H1 (cell line): ENCODE measurements at regions not wholly inside any gene's neighbourhood (a gene's known extent, or its start where the extent isn't known, plus 50 kb on each side); places are given as distances from the start of the nearest gene placed in this dataset.

Experiments
- CTCF ChIA-PET: fragments of 300-600 bp; sonication (Branson Sonifier 250); formaldehyde crosslinking; loops from one replicate; lab custom pipeline; 2021; ENCODE audit not compliant: partially characterized antibody; lab: Charles Lee
- POLR2A ChIA-PET: fragments of 300-600 bp; sonication (Branson Sonifier 250); formaldehyde crosslinking; loops from one replicate; lab custom pipeline; 2021; ENCODE audit warnings: inconsistent platforms; ENCODE audit not compliant: partially characterized antibody; lab: Charles Lee
- DNase-seq, 2 experiments: peaks; one replicate each; pipeline versions ENCODE4 v3.0.0 to v3.0.0-alpha.2; 2010 to 2022; ENCODE audit warnings: low spot score in 2 of 2, low read depth in 1 of 2, mixed read lengths in 1 of 2
- FAIRE-seq: peaks from 2 replicates; lab custom pipeline; 2011; peaks lifted over from hg19 to GRCh38; lab: Jason Lieb, UNC
- H2AFZ ChIP-seq: 2 replicates; pipeline ENCODE4 v1.8.1; 2012; ENCODE audit warnings: low read length, inconsistent platforms
- H2AK5ac ChIP-seq: 2 replicates; pipeline ENCODE4 v1.6.1; 2013; ENCODE audit warnings: low read depth, low read length
- H2BK120ac ChIP-seq: replicated peaks from 2 replicates; pipeline ENCODE3; 2013; ENCODE audit warnings: low read depth, low read length, inconsistent platforms
- H2BK12ac ChIP-seq: 2 replicates; pipeline ENCODE4 v1.6.1; 2013; ENCODE audit warnings: low read depth, low read length
- H2BK15ac ChIP-seq: 2 replicates; pipeline ENCODE4 v1.6.1; 2013; ENCODE audit warnings: low read length
- H2BK20ac ChIP-seq: 2 replicates; pipeline ENCODE4 v1.6.1; 2013; ENCODE audit warnings: low read length
- H2BK5ac ChIP-seq: 2 replicates; pipeline ENCODE4 v1.6.1; 2013; ENCODE audit warnings: low read depth, low read length
- H3K14ac ChIP-seq: 2 replicates; pipeline ENCODE4 v1.6.1; 2013; ENCODE audit warnings: inconsistent platforms; ENCODE audit not compliant: insufficient read length
- H3K18ac ChIP-seq: 2 replicates; pipeline ENCODE4 v1.6.1; 2013; ENCODE audit warnings: low read length; ENCODE audit errors: extremely low read depth
- H3K23ac ChIP-seq: 2 replicates; pipeline ENCODE4 v1.6.1; 2013; ENCODE audit warnings: inconsistent platforms; ENCODE audit not compliant: insufficient read length
- H3K23me2 ChIP-seq: 2 replicates; pipeline ENCODE4 v1.6.1; 2013; ENCODE audit warnings: low read depth, low read length
- H3K27ac ChIP-seq: 2 replicates; pipeline ENCODE4 v1.6.1; 2011; ENCODE audit warnings: low read depth, low read length, inconsistent platforms
- H3K27me3 ChIP-seq, 4 experiments: replicated peaks in 1 of 4; 1 replicate in 1 of 4; 2 replicates in 3 of 4; pipeline versions ENCODE4 v1.6.1 to v1.8.1; 2011 to 2013; ENCODE audit warnings: low read length in 3 of 4, mild to moderate bottlenecking in 3 of 4, inconsistent platforms in 2 of 4, mixed read lengths in 2 of 4, moderate library complexity in 1 of 4; ENCODE audit not compliant: control insufficient read depth in 3 of 4, insufficient read depth in 3 of 4; ENCODE audit errors: extremely low read depth in 1 of 4
- H3K36me3 ChIP-seq, 4 experiments: 2 replicates each; pipeline versions ENCODE4 v1.6.1 to v1.8.1; 2011 to 2013; ENCODE audit warnings: mild to moderate bottlenecking in 4 of 4, low read length in 3 of 4, moderate library complexity in 2 of 4, control low read depth in 1 of 4, inconsistent platforms in 1 of 4; ENCODE audit not compliant: insufficient read depth in 4 of 4, control insufficient read depth in 2 of 4
- H3K4ac ChIP-seq: replicated peaks from 2 replicates; pipeline ENCODE3; 2013; ENCODE audit warnings: low read length, low read depth, mixed read lengths, inconsistent platforms; ENCODE audit not compliant: insufficient read length
- H3K4me1 ChIP-seq, 4 experiments: replicated peaks in 1 of 4; 1 replicate in 1 of 4; 2 replicates in 3 of 4; pipeline versions ENCODE4 v1.6.1 to v1.8.1; 2011 to 2013; ENCODE audit warnings: low read length in 3 of 4, inconsistent platforms in 2 of 4, mixed read lengths in 1 of 4; ENCODE audit not compliant: insufficient read depth in 4 of 4, control insufficient read depth in 3 of 4
- H3K4me2 ChIP-seq, 2 experiments: 2 replicates each; pipeline versions ENCODE4 v1.6.1 to v1.8.1; 2011 to 2013; ENCODE audit warnings: low read depth in 2 of 2, low read length in 2 of 2, control low read depth in 1 of 2, inconsistent platforms in 1 of 2, mild to moderate bottlenecking in 1 of 2; ENCODE audit not compliant: insufficient read depth in 1 of 2
- H3K4me3 ChIP-seq, 4 experiments: fragments of 200-600, 300-600 bp in 1 of 4; sonication (generic), shearing (Covaris generic), sonication (Bioruptor Twin) in 1 of 4; 2 replicates each; pipeline versions ENCODE4 v1.5.1 to v1.8.1; 2011 to 2016; ENCODE audit warnings: low read length in 4 of 4, low read depth in 3 of 4, control low read depth in 2 of 4, inconsistent platforms in 2 of 4, mild to moderate bottlenecking in 2 of 4, mixed read lengths in 1 of 4, moderate library complexity in 1 of 4; ENCODE audit not compliant: insufficient read depth in 2 of 4; ENCODE audit errors: extremely low read depth in 1 of 4
- H3K56ac ChIP-seq: replicated peaks from 2 replicates; pipeline ENCODE3; 2013; ENCODE audit warnings: low read depth, mild to moderate bottlenecking, mixed read lengths, low read length, inconsistent platforms; ENCODE audit not compliant: insufficient read length
- H3K79me1 ChIP-seq: 2 replicates; pipeline ENCODE4 v1.6.1; 2013; ENCODE audit warnings: low read depth, low read length, control low read depth
- H3K79me2 ChIP-seq, 2 experiments: 2 replicates each; pipeline versions ENCODE4 v1.6.1 to v1.8.1; 2012 to 2013; ENCODE audit warnings: low read length in 2 of 2, mild to moderate bottlenecking in 2 of 2, inconsistent platforms in 1 of 2; ENCODE audit not compliant: insufficient read depth in 2 of 2, control insufficient read depth in 1 of 2
- H3K9ac ChIP-seq, 4 experiments: replicated peaks in 1 of 4; 1 replicate in 1 of 4; 2 replicates in 3 of 4; pipeline versions ENCODE4 v1.6.1 to v1.8.1; 2011 to 2013; ENCODE audit warnings: low read depth in 3 of 4, low read length in 3 of 4, control low read depth in 2 of 4, mild to moderate bottlenecking in 2 of 4, moderate library complexity in 2 of 4, inconsistent platforms in 1 of 4; ENCODE audit errors: extremely low read depth in 1 of 4
- H3K9me3 ChIP-seq, 2 experiments: 2 replicates each; pipeline versions ENCODE4 v1.6.1 to v1.8.1; 2012 to 2013; ENCODE audit warnings: mild to moderate bottlenecking in 2 of 2, moderate library complexity in 2 of 2, control low read depth in 1 of 2, inconsistent platforms in 1 of 2, low read depth in 1 of 2, low read length in 1 of 2, mixed read lengths in 1 of 2; ENCODE audit not compliant: insufficient read depth in 2 of 2
- H4K20me1 ChIP-seq, 2 experiments: replicated peaks in 1 of 2; 2 replicates each; pipeline versions ENCODE3 to v1.8.1; 2011 to 2013; ENCODE audit warnings: inconsistent platforms in 2 of 2, low read length in 2 of 2, mild to moderate bottlenecking in 1 of 2; ENCODE audit not compliant: insufficient read depth in 2 of 2, control insufficient read depth in 1 of 2
- H4K5ac ChIP-seq: 2 replicates; pipeline ENCODE4 v1.6.1; 2013; ENCODE audit warnings: low read length, low read depth, mixed read lengths, inconsistent platforms; ENCODE audit not compliant: insufficient read length
- H4K8ac ChIP-seq: 2 replicates; pipeline ENCODE4 v1.8.0; 2013; ENCODE audit warnings: mild to moderate bottlenecking, moderate library complexity, low read length, inconsistent platforms; ENCODE audit not compliant: insufficient read depth; ENCODE audit errors: extremely low read depth
- H4K91ac ChIP-seq: replicated peaks from 2 replicates; pipeline ENCODE3; 2013; ENCODE audit warnings: low read length, mixed read lengths, inconsistent platforms; ENCODE audit not compliant: insufficient read length
- BCL11A ChIP-seq, 2 experiments: IDR thresholded peaks; one replicate each; pipeline ENCODE4 v1.6.1; 2011; ENCODE audit warnings: low read depth in 2 of 2, low read length in 2 of 2, mild to moderate bottlenecking in 2 of 2
- CEBPB ChIP-seq: IDR thresholded peaks from 2 replicates; pipeline ENCODE4 v1.6.1; 2012; ENCODE audit warnings: low read depth, low read length
- EGR1 ChIP-seq: IDR thresholded peaks from 2 replicates; pipeline ENCODE4 v1.6.1; 2011; ENCODE audit warnings: low read depth, low read length, borderline replicate concordance
- EZH2 ChIP-seq: fragments of 200-600 bp; sonication (generic); IDR thresholded peaks from 2 replicates; pipeline ENCODE4 v1.7.1; 2012; ENCODE audit warnings: low read depth, mild to moderate bottlenecking, moderate library complexity, low read length, inconsistent platforms; ENCODE audit not compliant: severe bottlenecking
- GABPA ChIP-seq: IDR thresholded peaks from 2 replicates; pipeline ENCODE4 v1.6.1; 2011; ENCODE audit warnings: mild to moderate bottlenecking, low read length, moderate library complexity, borderline replicate concordance; ENCODE audit not compliant: insufficient read depth
- GTF2F1 ChIP-seq: IDR thresholded peaks from 2 replicates; pipeline ENCODE4 v1.6.1; 2012; ENCODE audit warnings: low read depth, low read length, improper control_type of control experiment, borderline replicate concordance
- KDM1A ChIP-seq: fragments of 200-600, 300-600 bp; sonication (generic); IDR thresholded peaks from 2 replicates; pipeline ENCODE4 v1.7.1; 2016; ENCODE audit warnings: mild to moderate bottlenecking, low read length, borderline replicate concordance
- KDM4A ChIP-seq: IDR thresholded peaks from one replicate; pipeline ENCODE4 v1.7.1; 2012; ENCODE audit warnings: low read depth, mild to moderate bottlenecking, moderate library complexity, low read length, inconsistent platforms; ENCODE audit not compliant: severe bottlenecking
- NRF1 ChIP-seq: IDR thresholded peaks from 2 replicates; pipeline ENCODE4 v1.6.1; 2011; ENCODE audit warnings: mild to moderate bottlenecking, low read depth, low read length, improper control_type of control experiment
- PHF8 ChIP-seq: fragments of 200-600 bp; sonication (generic); conservative IDR thresholded peaks from 2 replicates; pipeline ENCODE4 v1.7.1; 2012; ENCODE audit warnings: low read depth, mild to moderate bottlenecking, inconsistent platforms, low read length, moderate library complexity
- POU5F1 ChIP-seq: IDR thresholded peaks from 2 replicates; pipeline ENCODE4 v1.6.1; 2011; ENCODE audit warnings: low read depth, mild to moderate bottlenecking, low read length, moderate library complexity
- SAP30 ChIP-seq: fragments of 300-600 bp; sonication (generic); IDR thresholded peaks from 2 replicates; pipeline ENCODE4 v1.7.1; 2012; ENCODE audit warnings: low read length, moderate library complexity, mild to moderate bottlenecking, inconsistent platforms; ENCODE audit not compliant: insufficient read depth, insufficient replicate concordance
- SP2 ChIP-seq: IDR thresholded peaks from 2 replicates; pipeline ENCODE4 v1.6.1; 2012; ENCODE audit warnings: mild to moderate bottlenecking, low read length, inconsistent platforms
- WGBS, 2 experiments: shearing (Covaris generic) in 1 of 2; methylation state at CpG; one replicate each; pipeline versions ENCODE4 v1.1.6 to v1.1.7; 2013 to 2015; ENCODE audit warnings: low lambda C conversion rate in 2 of 2, mixed read lengths in 2 of 2, inconsistent platforms in 1 of 2, low coverage in 1 of 2, missing lambda C conversion rate in 1 of 2; ENCODE audit not compliant: insufficient replicate concordance in 2 of 2, insufficient coverage in 1 of 2, insufficient read length in 1 of 2; ENCODE audit errors: extremely low coverage in 1 of 2, missing lambda C conversion rate in 1 of 2; 5-methylcytosine and 5-hydroxymethylcytosine counted together

- H2AK5ac ChIP-seq = no peak overlapping the region
- TF ChIP-seq GABPA (no peak), PHF8 (no peak), EZH2 (no peak), KDM1A (no peak), SP2 (no peak), SAP30 (no peak), CEBPB (no peak), NRF1 (no peak), GTF2F1 (no peak), BCL11A (IDR thresholded peaks at IDR 0.05; ENCODE audit: low read depth in 2 of 2, low read length in 2 of 2) (no peak), POU5F1 (no peak), EGR1 (no peak), KDM4A (no peak)
- H2BK20ac ChIP-seq = no peak overlapping the region
- H3K18ac ChIP-seq = no peak overlapping the region
- no peak overlapping the region for H4K91ac ChIP-seq
- H4K8ac ChIP-seq = no peak overlapping the region
- ChIA-PET CTCF (interaction anchor here (0.7 to 1.5 kb wide), 4 partner anchors 20 to 237 kb away, joined by 3 to 4 read pairs (median 4); partner anchors contain the start of gene KIAA1549L), POLR2A (no interaction called here)
- DNase-seq (no peak), FAIRE-seq (no peak)
- WGBS, 2 experiments = 81% methylated on average over 3 of the region's 3 CpGs; no CpG with 5 or more reads in 1 of the 2 experiments
- H3K9me3 ChIP-seq = no peaks in the 10 kb centered on the region
- no peak overlapping the region for H3K4me3 ChIP-seq
- no peak overlapping the region for H2BK15ac ChIP-seq
- no peak overlapping the region for H4K5ac ChIP-seq
- H3K79me2 ChIP-seq = no peaks in the 10 kb centered on the region
- H3K79me1 ChIP-seq = no peaks in the 10 kb centered on the region
- H3K14ac ChIP-seq = no peak overlapping the region
- H3K36me3 ChIP-seq = no peaks in the 10 kb centered on the region
- H3K4ac ChIP-seq = no peak overlapping the region
- H3K9ac ChIP-seq = no peak overlapping the region
- no peak overlapping the region for H2AFZ ChIP-seq
- no peaks in the 10 kb centered on the region for H4K20me1 ChIP-seq
- H3K23me2 ChIP-seq = no peaks in the 10 kb centered on the region
- no peak overlapping the region for H3K4me2 ChIP-seq
- no peaks in the 10 kb centered on the region for H3K4me1 ChIP-seq
- H2BK5ac ChIP-seq = no peak overlapping the region
- no peak overlapping the region for H2BK12ac ChIP-seq
- H3K27ac ChIP-seq = no peak overlapping the region
- H3K23ac ChIP-seq = no peak overlapping the region
- H2BK120ac ChIP-seq = no peak overlapping the region
- H3K27me3 ChIP-seq = no peaks in the 10 kb centered on the region
- H3K56ac ChIP-seq = no peak overlapping the region
Measured at GRCh38 chr11:33505093-33505492, 195.5 kb downstream of the C11orf91 start.
